Activated CD8-positive, alpha-beta T cell treated with anti-CD3 and anti-CD28 coated beads, Interleukin-2, amount 10 ng/mL, durations not matched to agents 7 days and 5 days (primary cell): ENCODE measurements at regions not wholly inside any gene's neighbourhood (a gene's known extent, or its start where the extent isn't known, plus 50 kb on each side); places are given as distances from the start of the nearest gene placed in this dataset.
A peak's percentile ranks its signal among the peaks of the same experiment; 100 is the strongest.

Experiments
- ATAC-seq: fragments of 150-1000 bp; cut with Tn5 transposase; one replicate; pipeline ENCODE4 v1.10.0; 2021; ENCODE audit warnings: moderate library complexity
- CTCF ChIA-PET: fragments of 350-600 bp; sonication (Branson Sonifier 250); formaldehyde crosslinking; loops from one replicate; lab custom pipeline; 2021; ENCODE audit warnings: antibody characterized with exemption; lab: Charles Lee
- POLR2A ChIA-PET: fragments of 350-600 bp; sonication (Branson Sonifier 250); formaldehyde crosslinking; loops from one replicate; lab custom pipeline; 2021; ENCODE audit warnings: antibody characterized with exemption; lab: Charles Lee
- DNase-seq: peaks from one replicate; pipeline ENCODE4 v3.0.0-alpha.2; 2020
- H3K27ac Mint-ChIP-seq: one replicate; pipeline ENCODE4 v1.8.0; 2021; ENCODE audit warnings: mild to moderate bottlenecking, mixed read lengths
- H3K27me3 Mint-ChIP-seq: one replicate; pipeline ENCODE4 v1.8.0; 2021; ENCODE audit warnings: low read depth, mixed read lengths
- H3K36me3 Mint-ChIP-seq: one replicate; pipeline ENCODE4 v1.8.0; 2021; ENCODE audit warnings: low read depth, mixed read lengths
- H3K4me1 Mint-ChIP-seq: one replicate; pipeline ENCODE4 v1.8.0; 2021; ENCODE audit warnings: low read depth, mixed read lengths
- H3K4me3 Mint-ChIP-seq: one replicate; pipeline ENCODE4 v1.8.0; 2021; ENCODE audit warnings: mild to moderate bottlenecking, mixed read lengths
- H3K9me3 Mint-ChIP-seq: one replicate; pipeline ENCODE4 v1.8.0; 2022; ENCODE audit warnings: mixed read lengths; ENCODE audit not compliant: insufficient read depth

GRCh38 chr20:39269493-39270217, 307.5 kb downstream of the DHX35 start:
- H3K4me3 Mint-ChIP-seq: no peak overlapping the region
- no peak for DNase-seq
- H3K4me1 Mint-ChIP-seq: no peaks in the 10 kb centered on the region
- CTCF ChIA-PET: interaction anchor here (1.0 to 2.1 kb wide), 7 partner anchors 8 to 1419 kb away, joined by 3 to 9 read pairs (median 3); partner anchors contain the start of gene MAFB
- no peaks in the 10 kb centered on the region for H3K9me3 Mint-ChIP-seq
- no peaks in the 10 kb centered on the region for H3K36me3 Mint-ChIP-seq
- POLR2A ChIA-PET: no interaction called here
- peaks cover 2% of the 10 kb centered on the region for H3K27me3 Mint-ChIP-seq
- ATAC-seq: no peak
- H3K27ac Mint-ChIP-seq: no peak overlapping the region

DNA sequence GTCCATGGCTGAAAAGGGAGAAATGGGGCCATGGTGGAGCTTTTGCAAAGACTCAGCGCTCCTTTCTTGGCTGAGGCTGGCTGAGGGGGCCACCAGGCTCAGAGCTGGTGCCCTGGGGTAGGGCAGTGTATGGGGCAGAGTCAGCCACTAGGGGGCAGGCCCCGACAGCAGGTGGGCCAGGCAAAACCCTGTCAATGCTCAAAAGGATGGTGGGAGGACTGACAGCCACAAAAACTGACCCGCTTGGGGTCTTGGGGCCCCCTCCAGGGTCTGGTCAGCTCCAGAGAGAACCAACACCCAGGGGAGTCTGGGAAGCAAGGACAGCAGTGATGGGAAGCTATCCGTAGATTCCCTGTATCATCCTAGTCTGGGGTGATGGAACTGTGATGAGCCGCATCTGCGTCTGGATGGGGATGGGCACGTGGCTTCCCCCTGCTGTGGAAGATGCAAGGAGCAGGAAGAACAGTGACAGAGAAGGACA, 306.9 kb downstream of the DHX35 start:
- CTCF ChIA-PET: interaction anchor here (0.9 to 2.1 kb wide), 8 partner anchors 9 to 1419 kb away, joined by 3 to 9 read pairs (median 3); partner anchors contain the start of gene MAFB

DNA sequence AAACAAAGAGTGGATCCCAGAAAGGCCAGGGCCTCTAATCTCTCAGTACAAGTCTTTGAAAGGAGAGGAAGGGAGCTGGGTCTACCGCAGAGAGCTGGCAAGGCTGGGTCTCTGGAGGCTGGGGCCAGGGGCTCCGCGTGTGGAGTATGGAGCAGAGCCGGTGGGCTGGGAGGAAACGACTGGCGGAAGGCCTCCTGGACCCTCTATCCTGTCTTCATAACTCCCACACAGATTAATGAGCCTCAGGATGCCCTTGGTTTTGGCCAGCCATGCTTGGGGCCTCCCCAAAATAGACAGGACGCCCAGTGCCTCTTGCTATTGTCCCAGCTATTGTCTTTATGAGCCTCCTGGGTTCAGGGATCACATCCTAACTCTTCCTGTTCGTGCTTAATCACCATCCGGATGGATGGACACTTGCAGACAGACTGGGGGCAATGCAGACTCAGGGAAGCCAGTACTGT, 306.4 kb downstream of the DHX35 start:
- no peak overlapping the region for H3K4me3 Mint-ChIP-seq
- POLR2A ChIA-PET: no interaction called here

More for the DNA sequence above, 306.9 kb downstream of the DHX35 start:
- Mint-ChIP-seq H3K27me3 (peaks cover 2% of the 10 kb centered on the region), H3K27ac (no peak overlapping the region), H3K4me3 (no peak overlapping the region), H3K36me3 (no peaks in the 10 kb centered on the region), H3K4me1 (no peaks in the 10 kb centered on the region), H3K9me3 (no peaks in the 10 kb centered on the region)
- POLR2A ChIA-PET: no interaction called here
- ATAC-seq (peak; percentile 77), DNase-seq (peak; percentile 63)

DNA sequence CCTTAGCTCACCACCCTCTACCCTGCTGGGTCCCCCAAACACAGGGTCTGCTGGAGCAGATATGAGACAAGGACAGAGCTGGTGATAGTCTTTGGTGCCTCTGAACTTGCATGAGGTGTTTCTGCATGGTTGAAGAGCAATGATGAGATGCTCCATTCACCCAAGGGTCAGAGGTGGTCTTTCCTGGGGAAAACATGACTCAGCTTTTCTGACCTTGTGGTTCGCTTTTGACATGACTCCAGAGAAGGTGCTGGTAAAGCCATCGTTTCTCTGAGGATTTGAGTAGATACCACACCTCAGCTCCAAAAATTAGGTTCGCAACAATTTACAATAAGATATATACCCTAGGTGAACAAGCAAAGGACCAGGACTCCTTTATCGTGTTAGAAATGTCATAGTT, 304.8 kb downstream of the DHX35 start:
- DNase-seq: no peak
- ChIA-PET POLR2A (no interaction called here), CTCF (interaction anchor here (1.1 to 1.3 kb wide), 3 partner anchors 9 to 20 kb away, joined by 3 to 4 read pairs (median 3); no protein-coding TSS in a partner anchor)
- H3K27me3 Mint-ChIP-seq: peaks cover 2% of the 10 kb centered on the region
- no peak for ATAC-seq
- no peaks in the 10 kb centered on the region for H3K9me3 Mint-ChIP-seq
- H3K4me3 Mint-ChIP-seq: no peak overlapping the region
- no peaks in the 10 kb centered on the region for H3K4me1 Mint-ChIP-seq
- no peak overlapping the region for H3K27ac Mint-ChIP-seq
- no peaks in the 10 kb centered on the region for H3K36me3 Mint-ChIP-seq

More for the DNA sequence above, 306.4 kb downstream of the DHX35 start:
- DNase-seq: no peak
- Mint-ChIP-seq H3K4me1 (no peaks in the 10 kb centered on the region), H3K36me3 (no peaks in the 10 kb centered on the region), H3K27me3 (peaks cover 2% of the 10 kb centered on the region), H3K27ac (no peak overlapping the region), H3K9me3 (no peaks in the 10 kb centered on the region)
- ATAC-seq: no peak
- CTCF ChIA-PET: interaction anchor here (0.9 to 2.1 kb wide), 8 partner anchors 9 to 1420 kb away, joined by 3 to 9 read pairs (median 3); partner anchors contain the start of gene MAFB

GRCh38 chr20:39264506-39265172, 302.5 kb downstream of the DHX35 start:
- POLR2A ChIA-PET: no interaction called here
- CTCF ChIA-PET: interaction anchor here (0.6 to 1.8 kb wide), 11 partner anchors 9 to 516 kb away, joined by 3 to 6 read pairs (median 3); no protein-coding TSS in a partner anchor
- DNase-seq (peak; percentile 55), ATAC-seq (peak; percentile 53)
- Mint-ChIP-seq H3K4me3 (no peak overlapping the region), H3K9me3 (no peaks in the 10 kb centered on the region), H3K27ac (no peak overlapping the region), H3K4me1 (no peaks in the 10 kb centered on the region), H3K27me3 (peaks cover 3% of the 10 kb centered on the region), H3K36me3 (no peaks in the 10 kb centered on the region)

DNA sequence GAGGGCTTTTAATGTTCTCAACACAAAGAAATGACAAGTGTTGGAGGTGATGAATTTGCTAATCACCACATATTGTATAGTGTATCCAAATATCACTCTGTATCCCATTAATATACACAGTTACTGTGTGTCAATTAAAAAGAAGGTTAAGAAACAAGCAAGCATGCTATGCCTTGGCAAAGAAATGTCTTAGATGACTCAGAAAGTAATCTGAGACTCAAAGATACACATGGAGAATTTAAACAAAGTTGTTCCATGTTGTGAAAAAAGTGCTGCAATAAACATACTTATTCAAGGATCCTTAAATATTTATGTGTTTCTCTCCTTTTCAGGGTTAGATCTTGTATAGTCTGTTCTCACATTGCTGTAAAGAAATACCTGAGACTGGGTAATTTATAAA, 300.9 kb downstream of the DHX35 start:
- no peak for DNase-seq
- Mint-ChIP-seq H3K27me3 (peaks cover 4% of the 10 kb centered on the region), H3K9me3 (no peaks in the 10 kb centered on the region), H3K36me3 (no peaks in the 10 kb centered on the region), H3K4me1 (no peaks in the 10 kb centered on the region), H3K27ac (no peak overlapping the region), H3K4me3 (no peak overlapping the region)
- CTCF ChIA-PET: interaction anchor here (1.3 kb wide), 1 partner anchor 213 kb away, joined by 4 read pairs; no protein-coding TSS in a partner anchor
- POLR2A ChIA-PET: no interaction called here
- ATAC-seq: no peak

DNA sequence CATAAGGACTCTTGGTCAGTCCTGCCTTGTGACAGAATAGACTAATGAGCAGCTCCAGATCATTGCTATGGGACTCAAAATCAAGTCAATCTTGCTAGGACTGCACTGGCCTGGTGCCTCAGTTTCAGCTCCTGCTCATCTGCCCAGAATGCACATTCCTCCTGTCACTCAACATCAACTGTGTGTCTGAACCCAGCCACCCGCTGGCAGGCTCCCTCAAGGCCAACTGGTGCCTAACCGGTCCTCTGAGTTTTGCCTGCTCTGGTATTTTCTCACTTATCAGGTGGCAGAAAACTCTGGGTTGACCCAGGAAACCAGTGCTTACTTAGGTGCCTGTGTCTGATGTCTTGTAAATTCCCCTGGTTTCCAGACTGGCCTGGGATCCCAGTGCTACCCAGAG, 297.7 kb downstream of the DHX35 start:
- Mint-ChIP-seq H3K4me3 (no peak overlapping the region), H3K36me3 (no peaks in the 10 kb centered on the region), H3K4me1 (no peaks in the 10 kb centered on the region), H3K27me3 (peaks cover 12% of the 10 kb centered on the region), H3K9me3 (no peaks in the 10 kb centered on the region), H3K27ac (no peak overlapping the region)
- ChIA-PET CTCF (no interaction called here), POLR2A (no interaction called here)
- no peak for DNase-seq
- ATAC-seq: no peak

GRCh38 chr20:39259010-39259803, 297.1 kb downstream of the DHX35 start:
- ChIA-PET POLR2A (no interaction called here), CTCF (no interaction called here)
- DNase-seq: no peak
- Mint-ChIP-seq H3K36me3 (no peaks in the 10 kb centered on the region), H3K27me3 (peaks cover 12% of the 10 kb centered on the region), H3K27ac (no peak overlapping the region), H3K9me3 (no peaks in the 10 kb centered on the region), H3K4me1 (no peaks in the 10 kb centered on the region), H3K4me3 (no peak overlapping the region)
- ATAC-seq: no peak

DNA sequence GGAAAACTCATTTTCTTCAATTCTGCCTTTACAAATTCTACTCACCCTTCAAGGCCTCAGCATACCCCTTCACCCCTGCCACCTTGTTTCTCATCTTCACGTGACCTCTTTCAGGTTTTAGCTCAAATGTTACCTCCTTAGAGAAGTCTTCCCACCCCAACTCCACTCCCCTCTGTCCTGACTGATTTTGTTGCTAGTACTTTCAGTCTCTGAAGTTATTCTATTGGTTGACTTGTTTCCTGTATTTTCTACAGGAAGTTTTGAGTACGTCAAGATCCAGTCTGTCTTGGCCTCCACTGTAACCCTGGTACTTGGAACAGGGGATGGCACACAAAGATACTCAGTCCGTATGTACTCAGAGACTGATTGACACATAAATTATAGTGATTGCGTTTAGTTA, 296.1 kb downstream of the DHX35 start:
- H3K36me3 Mint-ChIP-seq: no peaks in the 10 kb centered on the region

DNA sequence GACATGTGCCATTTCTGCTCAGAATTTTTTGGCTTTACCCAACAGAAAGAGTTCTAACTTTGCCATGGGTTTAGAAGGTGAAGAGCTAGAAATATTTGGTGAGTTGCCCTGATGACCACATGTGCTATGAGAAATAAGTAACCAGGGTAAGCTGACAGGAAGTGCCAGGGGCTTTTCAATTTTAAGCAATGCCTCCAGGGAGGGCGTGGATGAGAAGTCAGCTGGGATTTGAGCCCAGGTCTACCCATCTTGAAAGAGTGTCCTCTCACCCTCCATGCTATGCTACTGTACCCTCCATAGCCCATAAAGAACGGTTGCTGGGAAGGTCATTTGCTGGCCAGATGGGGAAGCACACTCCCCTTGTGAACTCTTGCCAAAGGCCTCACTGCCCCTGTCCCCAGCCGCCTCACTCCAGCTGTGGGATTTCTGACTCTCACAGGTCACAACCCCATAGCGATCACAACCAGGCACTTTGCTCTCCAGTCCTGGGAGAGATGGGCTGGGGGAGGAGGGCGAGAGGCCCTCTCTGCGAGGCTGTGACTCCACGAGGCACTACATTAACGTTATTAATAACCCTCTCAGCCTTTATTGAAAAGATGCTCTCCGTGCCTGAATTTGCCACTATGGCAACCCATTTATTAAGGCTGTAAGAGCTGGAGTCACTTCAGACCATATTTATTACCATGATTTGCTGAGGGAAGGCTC, 291.1 kb downstream of the DHX35 start:
- H3K4me3 Mint-ChIP-seq: no peak overlapping the region
- no peak overlapping the region for H3K27ac Mint-ChIP-seq
- CTCF ChIA-PET: no interaction called here
- H3K27me3 Mint-ChIP-seq: peaks cover 12% of the 10 kb centered on the region
- peaks cover 15% of the 10 kb centered on the region for H3K4me1 Mint-ChIP-seq
- H3K9me3 Mint-ChIP-seq: no peaks in the 10 kb centered on the region
- ATAC-seq (no peak), DNase-seq (no peak)
- POLR2A ChIA-PET: no interaction called here
- no peaks in the 10 kb centered on the region for H3K36me3 Mint-ChIP-seq

More for the DNA sequence above, 296.1 kb downstream of the DHX35 start:
- Mint-ChIP-seq H3K9me3 (no peaks in the 10 kb centered on the region), H3K4me1 (no peaks in the 10 kb centered on the region), H3K27ac (no peak overlapping the region), H3K4me3 (no peak overlapping the region), H3K27me3 (peaks cover 12% of the 10 kb centered on the region)
- no peak for ATAC-seq
- CTCF ChIA-PET: no interaction called here
- no peak for DNase-seq
- POLR2A ChIA-PET: no interaction called here

- Mint-ChIP-seq H3K9me3 (no peaks in the 10 kb centered on the region), H3K27ac (no peak overlapping the region), H3K4me3 (no peak overlapping the region), H3K4me1 (peaks cover 16% of the 10 kb centered on the region), H3K36me3 (no peaks in the 10 kb centered on the region), H3K27me3 (peaks cover 9% of the 10 kb centered on the region)
- POLR2A ChIA-PET: no interaction called here
- DNase-seq: no peak
- CTCF ChIA-PET: no interaction called here
- ATAC-seq: no peak
Measured at GRCh38 chr20:39252035-39252434, 289.9 kb downstream of the DHX35 start.
